Astrocyte (in vitro differentiated cells and primary cell): ENCODE measurements at regions not wholly inside any gene's neighbourhood (a gene's known extent, or its start where the extent isn't known, plus 50 kb on each side); places are given as distances from the start of the nearest gene placed in this dataset.

Source experiments
- DNase-seq: peaks from one replicate; pipeline ENCODE4 v3.0.0-alpha.2; 2010; ENCODE audit warnings: low read depth
- FAIRE-seq: peaks from 2 replicates; lab custom pipeline; 2011; peaks lifted over from hg19 to GRCh38; lab: Jason Lieb, UNC
- H2AFZ ChIP-seq: 2 replicates; pipeline ENCODE4 v1.6.0; 2012; ENCODE audit warnings: low read depth, low read length, inconsistent platforms
- H3K27ac ChIP-seq: 2 replicates; pipeline ENCODE4 v1.5.1; 2011; ENCODE audit warnings: low read depth, low read length, inconsistent platforms
- H3K27me3 ChIP-seq: 2 replicates; pipeline ENCODE4 v1.6.0; 2011; ENCODE audit warnings: low read length, inconsistent platforms; ENCODE audit not compliant: insufficient read depth
- H3K36me3 ChIP-seq: 2 replicates; pipeline ENCODE4 v1.5.1; 2011; ENCODE audit warnings: low read length, inconsistent platforms; ENCODE audit not compliant: insufficient read depth
- H3K4me1 ChIP-seq: 2 replicates; pipeline ENCODE4 v1.5.1; 2011; ENCODE audit warnings: low read length, inconsistent platforms; ENCODE audit not compliant: insufficient read depth
- H3K4me2 ChIP-seq: 2 replicates; pipeline ENCODE4 v1.6.0; 2012; ENCODE audit warnings: low read length, inconsistent platforms
- H3K4me3 ChIP-seq: 2 replicates; pipeline ENCODE4 v1.5.1; 2011; ENCODE audit warnings: low read depth, mild to moderate bottlenecking, low read length, inconsistent platforms; ENCODE audit not compliant: insufficient read depth
- H3K79me2 ChIP-seq: 2 replicates; pipeline ENCODE4 v1.6.0; 2012; ENCODE audit warnings: mild to moderate bottlenecking, low read length, inconsistent platforms; ENCODE audit not compliant: insufficient read depth
- H3K9ac ChIP-seq: 2 replicates; pipeline ENCODE4 v1.6.0; 2012; ENCODE audit warnings: mild to moderate bottlenecking, low read length, inconsistent platforms
- H3K9me3 ChIP-seq: 2 replicates; pipeline ENCODE4 v1.5.1; 2012; ENCODE audit warnings: low read depth, mild to moderate bottlenecking, low read length, inconsistent platforms; ENCODE audit not compliant: insufficient read depth
- H4K20me1 ChIP-seq: 2 replicates; pipeline ENCODE4 v1.6.0; 2012; ENCODE audit warnings: low read length, inconsistent platforms; ENCODE audit not compliant: insufficient read depth
- H3K27ac Mint-ChIP-seq: one replicate; pipeline ENCODE4 v1.8.0; 2021; ENCODE audit warnings: mild to moderate bottlenecking, mixed read lengths; ENCODE audit not compliant: unreplicated experiment
- H3K27me3 Mint-ChIP-seq: one replicate; pipeline ENCODE4 v1.8.0; 2021; ENCODE audit warnings: low read depth, mixed read lengths; ENCODE audit not compliant: unreplicated experiment
- H3K36me3 Mint-ChIP-seq: one replicate; pipeline ENCODE4 v1.8.0; 2021; ENCODE audit warnings: low read depth, mixed read lengths; ENCODE audit not compliant: unreplicated experiment
- H3K4me1 Mint-ChIP-seq: one replicate; pipeline ENCODE4 v1.8.0; 2021; ENCODE audit warnings: low read depth, mixed read lengths; ENCODE audit not compliant: unreplicated experiment
- H3K4me3 Mint-ChIP-seq: one replicate; pipeline ENCODE4 v1.8.0; 2021; ENCODE audit warnings: mild to moderate bottlenecking, moderate library complexity, mixed read lengths; ENCODE audit not compliant: unreplicated experiment
- H3K9me3 Mint-ChIP-seq: one replicate; pipeline ENCODE4 v1.8.0; 2021; ENCODE audit warnings: mild to moderate bottlenecking, mixed read lengths; ENCODE audit not compliant: unreplicated experiment
- CTCF ChIP-seq: IDR thresholded peaks from 2 replicates; pipeline ENCODE4 v1.5.1; 2011; ENCODE audit warnings: low read depth, mild to moderate bottlenecking, inconsistent platforms, low read length, moderate library complexity; ENCODE audit not compliant: insufficient read depth
- EZH2 ChIP-seq: IDR thresholded peaks from 2 replicates; pipeline ENCODE4 v1.6.1; 2012; ENCODE audit warnings: mild to moderate bottlenecking, low read length, inconsistent platforms; ENCODE audit not compliant: insufficient read depth

- Mint-ChIP-seq H3K9me3 (peaks cover 10% of the 10 kb centered on the region), H3K4me1 (no peaks in the 10 kb centered on the region), H3K36me3 (no peaks in the 10 kb centered on the region), H3K4me3 (no peak overlapping the region), H3K27me3 (peaks cover 78% of the 10 kb centered on the region), H3K27ac (no peak overlapping the region)
- no peak for FAIRE-seq
- no peak overlapping the region for H3K4me3 ChIP-seq
- TF ChIP-seq CTCF (no peak), EZH2 (no peak)
- H3K4me2 ChIP-seq: no peak overlapping the region
- no peaks in the 10 kb centered on the region for H3K36me3 ChIP-seq
- no peak overlapping the region for H2AFZ ChIP-seq
- no peak for DNase-seq
- no peaks in the 10 kb centered on the region for H4K20me1 ChIP-seq
- H3K9ac ChIP-seq: no peak overlapping the region
- no peaks in the 10 kb centered on the region for H3K4me1 ChIP-seq
- H3K27me3 ChIP-seq: peaks cover 41% of the 10 kb centered on the region
- no peaks in the 10 kb centered on the region for H3K9me3 ChIP-seq
- H3K27ac ChIP-seq: no peak overlapping the region
- no peaks in the 10 kb centered on the region for H3K79me2 ChIP-seq
These were observed 184.9 kb downstream of the RTP5 start for GRCh38 chr2:242054406-242054805.

DNA sequence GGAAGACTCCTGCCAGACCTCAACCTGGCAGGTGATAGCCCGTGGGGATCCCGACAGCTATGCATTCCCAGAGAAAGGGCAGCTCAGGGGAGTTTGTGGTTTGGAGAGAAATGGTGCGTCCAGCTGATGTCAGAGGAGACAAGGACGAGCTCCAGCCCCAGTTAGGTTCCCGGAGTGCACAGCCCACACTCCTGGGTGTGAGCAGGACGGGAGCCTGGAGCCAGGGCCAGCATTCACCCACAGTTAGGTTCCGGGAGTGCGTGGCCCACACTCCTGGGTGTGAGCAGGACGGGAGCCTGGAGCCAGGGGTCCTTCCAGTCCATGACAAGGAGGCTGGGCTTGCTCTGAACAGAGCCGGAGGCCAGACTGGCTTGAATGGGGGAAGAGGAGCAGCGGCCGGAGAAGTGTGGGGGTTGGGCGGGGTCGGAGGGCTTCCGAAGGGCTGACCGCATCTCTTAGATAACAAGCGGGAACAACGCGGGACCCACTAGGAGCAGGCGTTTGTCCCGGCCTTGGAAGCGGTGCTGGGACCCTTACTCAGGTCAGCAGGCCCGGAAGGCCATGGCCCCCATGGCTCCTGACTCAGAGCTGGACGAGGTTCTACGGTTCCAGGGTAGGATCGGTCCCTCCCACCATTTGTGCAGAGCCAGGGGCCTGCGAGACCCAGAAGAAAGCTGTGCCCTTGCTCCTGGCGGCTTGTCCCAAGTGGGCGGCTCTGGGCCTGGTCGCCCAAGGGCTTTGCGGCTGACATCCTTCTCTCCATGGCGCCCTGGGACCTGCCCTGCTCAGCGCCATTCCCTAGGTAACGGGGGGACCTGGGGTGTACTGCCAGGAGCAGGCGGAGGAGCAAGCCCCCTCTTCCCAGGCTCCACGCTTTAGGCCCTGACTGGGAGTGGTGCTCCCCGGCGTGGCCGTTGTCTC is 185.6 kb downstream of the RTP5 start:
- TF ChIP-seq EZH2 (no peak), CTCF (no peak)
- Histone ChIP-seq H3K9ac (no peak overlapping the region), H3K27me3 (peaks cover 38% of the 10 kb centered on the region), H3K27ac (no peak overlapping the region), H3K4me3 (no peak overlapping the region), H3K4me2 (no peak overlapping the region), H3K4me1 (no peaks in the 10 kb centered on the region), H3K79me2 (no peaks in the 10 kb centered on the region), H3K9me3 (no peaks in the 10 kb centered on the region), H3K36me3 (no peaks in the 10 kb centered on the region), H2AFZ (no peak overlapping the region), H4K20me1 (no peaks in the 10 kb centered on the region)
- Mint-ChIP-seq H3K4me1 (no peaks in the 10 kb centered on the region), H3K36me3 (no peaks in the 10 kb centered on the region), H3K9me3 (peaks cover 10% of the 10 kb centered on the region), H3K4me3 (no peak overlapping the region), H3K27me3 (peaks cover 72% of the 10 kb centered on the region), H3K27ac (no peak overlapping the region)
- FAIRE-seq (no peak), DNase-seq (no peak)

- Histone ChIP-seq H2AFZ (no peak overlapping the region), H3K4me1 (no peaks in the 10 kb centered on the region), H4K20me1 (no peaks in the 10 kb centered on the region), H3K9me3 (no peaks in the 10 kb centered on the region), H3K27me3 (peaks cover 33% of the 10 kb centered on the region), H3K79me2 (no peaks in the 10 kb centered on the region), H3K9ac (no peak overlapping the region), H3K4me3 (no peak overlapping the region), H3K27ac (no peak overlapping the region), H3K36me3 (no peaks in the 10 kb centered on the region), H3K4me2 (no peak overlapping the region)
- no peak overlapping the region for H3K27ac Mint-ChIP-seq
- no peak for TF ChIP-seq EZH2
- no peak for TF ChIP-seq CTCF
- H3K27me3 Mint-ChIP-seq: peaks cover 64% of the 10 kb centered on the region
- H3K4me3 Mint-ChIP-seq: no peak overlapping the region
- peaks cover 10% of the 10 kb centered on the region for H3K9me3 Mint-ChIP-seq
- no peaks in the 10 kb centered on the region for H3K36me3 Mint-ChIP-seq
- DNase-seq (no peak), FAIRE-seq (no peak)
- H3K4me1 Mint-ChIP-seq: no peaks in the 10 kb centered on the region
These were observed 186.5 kb downstream of the RTP5 start for GRCh38 chr2:242056026-242056425.
